HL-60 (cell line): ENCODE measurements at regions not wholly inside any gene's neighbourhood (a gene's known extent, or its start where the extent isn't known, plus 50 kb on each side); places are given as distances from the start of the nearest gene placed in this dataset.

ENCODE experiments used
- DNase-seq, 2 experiments: peaks; one replicate each; pipeline ENCODE4 v3.0.0-alpha.2; 2010 to 2020; ENCODE audit warnings: low read depth in 1 of 2, low spot score in 1 of 2
- H3K27ac ChIP-seq: fragments of 250-450 bp; sonication (Bioruptor Pico); replicated peaks from 2 replicates; pipeline ENCODE4 v1.5.1; 2020; ENCODE audit warnings: mild to moderate bottlenecking, moderate library complexity
- H3K27me3 ChIP-seq: fragments of 250-450 bp; sonication (Bioruptor Pico); 2 replicates; pipeline ENCODE4 v1.5.1; 2021; ENCODE audit warnings: mild to moderate bottlenecking, moderate library complexity; ENCODE audit not compliant: insufficient read depth, poor library complexity, severe bottlenecking
- H3K4me3 ChIP-seq: replicated peaks from 2 replicates; pipeline ENCODE4 v1.5.1; 2011; ENCODE audit warnings: mild to moderate bottlenecking, control low read depth, low read length; ENCODE audit not compliant: insufficient read depth
- CTCF ChIP-seq: IDR thresholded peaks from one replicate; pipeline ENCODE4 v1.5.1; 2011; ENCODE audit warnings: low read length, control low read depth, inconsistent platforms; ENCODE audit not compliant: insufficient read depth
- GABPA ChIP-seq: IDR thresholded peaks from 2 replicates; pipeline ENCODE4 v1.6.1; 2012; ENCODE audit warnings: low read depth
- POLR2AphosphoS5 ChIP-seq: IDR thresholded peaks from 2 replicates; pipeline ENCODE4 v1.6.1; 2012; ENCODE audit warnings: low read depth
- REST ChIP-seq: IDR thresholded peaks from 2 replicates; pipeline ENCODE4 v1.6.1; 2012; ENCODE audit warnings: low read depth; ENCODE audit not compliant: insufficient replicate concordance
- SPI1 ChIP-seq: IDR thresholded peaks from 2 replicates; pipeline ENCODE4 v1.6.1; 2012; ENCODE audit warnings: low read depth, mild to moderate bottlenecking, borderline replicate concordance

- DNase-seq, result peak in 1 of 2 experiments; percentile 55
- no peak overlapping the region for H3K4me3 ChIP-seq
- TF ChIP-seq SPI1 (no peak), POLR2AphosphoS5 (0 out of 2 replicates have a peak, but pooled peaks have one; percentile 19)
Measured at GRCh38 chr15:69805248-69805953, 292.3 kb downstream of the TLE3 start.

GRCh38 chr15:69806287-69806915 lies 291.3 kb downstream of the TLE3 start:
- H3K27me3 ChIP-seq, result no peaks in the 10 kb centered on the region
- H3K4me3 ChIP-seq, result no peak overlapping the region
- no peak for DNase-seq
- no peak for TF ChIP-seq POLR2AphosphoS5
- TF ChIP-seq REST, result no peak
- TF ChIP-seq SPI1, result no peak
- TF ChIP-seq GABPA, result no peak
- no peak for TF ChIP-seq CTCF
- no peak overlapping the region for H3K27ac ChIP-seq

More at GRCh38 chr15:69805248-69805953, 292.3 kb downstream of the TLE3 start:
- H3K27me3 ChIP-seq, result no peaks in the 10 kb centered on the region
- peak overlapping the region; percentile 60 for H3K27ac ChIP-seq

GRCh38 chr15:69807721-69808120 lies 290.0 kb downstream of the TLE3 start:
- DNase-seq, result peak in 1 of 2 experiments; percentile 23
- no peaks in the 10 kb centered on the region for H3K27me3 ChIP-seq
- no peak overlapping the region for H3K4me3 ChIP-seq
- TF ChIP-seq POLR2AphosphoS5 (no peak), GABPA (no peak), SPI1 (no peak), CTCF (no peak), REST (no peak)
- H3K27ac ChIP-seq, result no peak overlapping the region; the same call in 1 of the 2 replicates

- DNase-seq, result peak in 1 of 2 experiments; percentile 59
- H3K27me3 ChIP-seq, result no peaks in the 10 kb centered on the region
- no peak overlapping the region for H3K27ac ChIP-seq
- H3K4me3 ChIP-seq, result no peak overlapping the region
- no peak for TF ChIP-seq POLR2AphosphoS5
- no peak for TF ChIP-seq SPI1
- TF ChIP-seq GABPA, result no peak
- TF ChIP-seq REST, result no peak
- no peak for TF ChIP-seq CTCF
Measured at GRCh38 chr15:69808756-69809155, 289.0 kb downstream of the TLE3 start.
